Nephron (organoid): ENCODE measurements at regions not wholly inside any gene's neighbourhood (a gene's known extent, or its start where the extent isn't known, plus 50 kb on each side); places are given as distances from the start of the nearest gene placed in this dataset.
A peak's percentile ranks its signal among the peaks of the same experiment; 100 is the strongest.

ENCODE experiments used
- H3K27ac Mint-ChIP-seq, 3 experiments: 2 replicates each; pipeline ENCODE4 v1.8.0; 2020; ENCODE audit warnings: mixed read lengths in 3 of 3, mild to moderate bottlenecking in 2 of 3, moderate library complexity in 1 of 3
- H3K27me3 Mint-ChIP-seq: 2 replicates; pipeline ENCODE4 v1.8.0; 2021; ENCODE audit warnings: low read depth, mild to moderate bottlenecking, moderate library complexity, mixed read lengths
- H3K36me3 Mint-ChIP-seq: 2 replicates; pipeline ENCODE4 v1.8.0; 2020; ENCODE audit warnings: low read depth, mixed read lengths
- H3K4me1 Mint-ChIP-seq: 2 replicates; pipeline ENCODE4 v1.8.0; 2020; ENCODE audit warnings: mixed read lengths
- H3K4me3 Mint-ChIP-seq, 3 experiments: 2 replicates each; pipeline ENCODE4 v1.8.0; 2020; ENCODE audit warnings: mild to moderate bottlenecking in 3 of 3, mixed read lengths in 3 of 3, moderate library complexity in 2 of 3
- H3K9me3 Mint-ChIP-seq: 2 replicates; pipeline ENCODE4 v1.8.0; 2020; ENCODE audit warnings: mixed read lengths
- TF ChIP-seq, protein P1 (sequence below), 3 experiments: fragments of 200-600 bp; sonication (generic); IDR thresholded peaks; one replicate each; pipeline ENCODE4 v1.5.0; 2021; ENCODE audit warnings: antibody characterized with exemption in 3 of 3; ENCODE audit not compliant: unreplicated experiment in 3 of 3

DNA sequence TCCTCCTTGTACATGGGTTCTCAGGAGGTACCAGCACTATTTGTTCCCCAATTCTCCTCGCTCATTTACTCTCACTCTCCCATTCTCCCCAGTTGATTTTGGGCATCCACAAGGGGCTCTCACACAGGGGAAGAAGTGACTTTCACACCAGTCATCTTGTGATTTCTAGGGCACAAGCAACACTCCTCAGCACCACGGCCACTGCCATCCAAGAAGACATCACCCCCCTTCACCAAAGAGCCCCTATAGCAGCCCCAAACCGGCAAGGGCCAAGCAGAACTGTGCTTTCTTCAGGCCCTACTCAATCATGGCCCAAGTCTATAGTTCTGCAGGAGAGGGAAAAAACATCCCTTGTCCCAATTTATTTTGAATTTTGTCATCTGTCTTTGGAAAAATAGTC is 209.2 kb upstream of the ARL4C start:
- Mint-ChIP-seq H3K27ac (no peak overlapping the region), H3K36me3 (no peaks in the 10 kb centered on the region), H3K4me1 (peaks cover 33% of the 10 kb centered on the region), H3K27me3 (peaks cover 22% of the 10 kb centered on the region), H3K9me3 (peaks cover 2% of the 10 kb centered on the region), H3K4me3 (no peak overlapping the region)
- TF ChIP-seq, protein P1, sequence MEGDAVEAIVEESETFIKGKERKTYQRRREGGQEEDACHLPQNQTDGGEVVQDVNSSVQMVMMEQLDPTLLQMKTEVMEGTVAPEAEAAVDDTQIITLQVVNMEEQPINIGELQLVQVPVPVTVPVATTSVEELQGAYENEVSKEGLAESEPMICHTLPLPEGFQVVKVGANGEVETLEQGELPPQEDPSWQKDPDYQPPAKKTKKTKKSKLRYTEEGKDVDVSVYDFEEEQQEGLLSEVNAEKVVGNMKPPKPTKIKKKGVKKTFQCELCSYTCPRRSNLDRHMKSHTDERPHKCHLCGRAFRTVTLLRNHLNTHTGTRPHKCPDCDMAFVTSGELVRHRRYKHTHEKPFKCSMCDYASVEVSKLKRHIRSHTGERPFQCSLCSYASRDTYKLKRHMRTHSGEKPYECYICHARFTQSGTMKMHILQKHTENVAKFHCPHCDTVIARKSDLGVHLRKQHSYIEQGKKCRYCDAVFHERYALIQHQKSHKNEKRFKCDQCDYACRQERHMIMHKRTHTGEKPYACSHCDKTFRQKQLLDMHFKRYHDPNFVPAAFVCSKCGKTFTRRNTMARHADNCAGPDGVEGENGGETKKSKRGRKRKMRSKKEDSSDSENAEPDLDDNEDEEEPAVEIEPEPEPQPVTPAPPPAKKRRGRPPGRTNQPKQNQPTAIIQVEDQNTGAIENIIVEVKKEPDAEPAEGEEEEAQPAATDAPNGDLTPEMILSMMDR (IDR thresholded peaks at IDR 0.05; ENCODE audit: unreplicated experiment in 3 of 3), result no peak

DNA sequence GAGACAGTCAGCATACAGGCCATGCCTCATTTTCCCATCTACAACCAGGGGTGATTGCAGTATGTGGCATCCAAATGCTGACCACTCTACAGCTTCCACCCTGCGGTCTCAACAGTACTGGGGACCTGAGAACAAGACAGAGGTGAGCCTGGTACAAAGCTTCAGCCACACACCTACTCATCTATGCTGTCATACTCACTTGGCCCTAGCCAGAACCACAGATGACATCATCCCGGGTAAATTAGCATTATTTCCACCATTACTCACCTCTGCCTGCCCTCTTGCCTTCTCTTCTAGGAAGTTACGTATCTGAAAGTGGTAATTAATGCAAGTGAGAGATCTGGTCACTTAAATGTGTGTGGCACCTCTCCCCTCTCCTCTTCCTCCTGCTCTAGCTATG is 208.2 kb upstream of the ARL4C start:
- H3K9me3 Mint-ChIP-seq, result peaks cover 2% of the 10 kb centered on the region
- peaks cover 20% of the 10 kb centered on the region for H3K27me3 Mint-ChIP-seq
- H3K27ac Mint-ChIP-seq, result no peak overlapping the region
- TF ChIP-seq, protein P1 (IDR thresholded peaks at IDR 0.05; ENCODE audit: unreplicated experiment in 3 of 3), result no peak
- no peak overlapping the region for H3K4me3 Mint-ChIP-seq
- H3K36me3 Mint-ChIP-seq, result no peaks in the 10 kb centered on the region
- H3K4me1 Mint-ChIP-seq, result peaks cover 33% of the 10 kb centered on the region

DNA sequence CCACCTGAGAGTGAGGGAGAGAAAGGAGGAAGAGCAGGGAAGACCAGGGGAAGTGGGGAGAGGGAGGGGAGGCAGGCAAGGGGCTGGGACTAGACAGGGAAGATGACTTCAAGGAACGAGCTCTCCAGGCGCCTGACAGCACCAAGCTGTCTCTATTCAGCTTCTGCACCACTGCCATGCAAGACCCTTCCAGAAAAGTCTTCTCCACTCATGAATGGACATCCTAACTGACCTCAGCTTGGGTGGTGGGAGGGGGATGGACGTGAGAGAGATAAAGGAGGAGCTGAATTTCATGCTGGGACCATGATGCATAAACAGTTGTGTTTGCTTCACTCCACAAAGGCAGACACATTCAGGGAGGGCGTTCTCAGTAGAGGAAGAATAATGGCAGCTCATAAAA is 206.4 kb upstream of the ARL4C start:
- TF ChIP-seq, protein P1 (IDR thresholded peaks at IDR 0.05; ENCODE audit: unreplicated experiment in 3 of 3), result no peak
- H3K9me3 Mint-ChIP-seq, result peaks cover 10% of the 10 kb centered on the region
- peaks cover 26% of the 10 kb centered on the region for H3K4me1 Mint-ChIP-seq
- H3K36me3 Mint-ChIP-seq, result no peaks in the 10 kb centered on the region
- H3K27ac Mint-ChIP-seq, result no peak overlapping the region
- no peak overlapping the region for H3K4me3 Mint-ChIP-seq
- peaks cover 21% of the 10 kb centered on the region for H3K27me3 Mint-ChIP-seq

DNA sequence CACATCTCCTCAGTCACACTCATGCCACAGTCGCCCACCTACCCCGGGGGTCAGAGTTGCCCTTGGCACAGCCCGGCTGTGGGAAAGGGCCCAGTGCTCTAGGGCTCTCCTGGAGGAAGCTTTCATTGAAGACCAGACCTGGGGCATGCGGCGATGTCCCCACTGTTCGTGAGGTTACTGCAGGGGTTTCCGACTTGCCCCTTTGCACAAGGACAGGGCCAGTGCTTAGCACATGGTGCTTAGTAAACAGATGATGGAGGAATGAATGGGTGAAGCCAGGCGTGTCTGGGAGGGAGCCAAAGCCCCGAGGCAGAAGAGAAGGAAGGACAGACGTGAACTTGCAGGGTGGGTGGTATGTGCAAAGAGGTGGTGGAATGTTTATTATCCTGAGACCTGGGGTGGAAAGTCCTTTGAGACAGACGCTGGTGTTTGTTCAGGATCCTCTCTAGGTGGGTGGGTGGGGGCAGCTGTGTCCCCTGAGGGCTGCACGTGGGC is 205.9 kb upstream of the ARL4C start:
- H3K27ac Mint-ChIP-seq, result peak overlapping the region in 1 of 3 experiments; percentile 1
- H3K36me3 Mint-ChIP-seq, result peaks cover 2% of the 10 kb centered on the region
- TF ChIP-seq, protein P1 (IDR thresholded peaks at IDR 0.05; ENCODE audit: unreplicated experiment in 3 of 3), result no peak
- H3K4me3 Mint-ChIP-seq, result no peak overlapping the region
- peaks cover 14% of the 10 kb centered on the region for H3K9me3 Mint-ChIP-seq
- H3K4me1 Mint-ChIP-seq, result peaks cover 22% of the 10 kb centered on the region
- peaks cover 21% of the 10 kb centered on the region for H3K27me3 Mint-ChIP-seq

DNA sequence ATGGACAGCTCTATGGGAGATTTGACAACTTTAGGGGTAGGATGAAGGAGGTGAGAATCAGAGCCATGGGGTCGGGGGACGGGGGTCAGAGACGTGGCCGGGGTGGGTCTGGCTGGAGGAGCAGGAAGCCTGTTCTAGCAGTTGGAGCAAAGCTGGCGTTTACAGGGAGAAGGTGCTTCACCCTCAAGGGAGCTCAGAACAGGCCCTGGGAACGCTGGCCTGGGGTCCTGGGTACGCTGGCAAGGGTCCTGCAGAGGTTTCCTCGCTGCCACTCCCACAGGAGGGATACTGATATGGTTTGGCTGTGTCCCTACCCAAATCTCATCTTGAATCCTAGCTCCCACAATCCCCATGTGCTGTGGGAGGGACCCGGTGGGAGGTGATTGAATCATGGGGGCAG is 205.0 kb upstream of the ARL4C start:
- no peak overlapping the region for H3K27ac Mint-ChIP-seq
- no peak overlapping the region for H3K4me3 Mint-ChIP-seq
- peaks cover 21% of the 10 kb centered on the region for H3K27me3 Mint-ChIP-seq
- peaks cover 18% of the 10 kb centered on the region for H3K9me3 Mint-ChIP-seq
- peaks cover 5% of the 10 kb centered on the region for H3K36me3 Mint-ChIP-seq
- H3K4me1 Mint-ChIP-seq, result peaks cover 14% of the 10 kb centered on the region
- TF ChIP-seq, protein P1 (IDR thresholded peaks at IDR 0.05; ENCODE audit: unreplicated experiment in 3 of 3), result no peak

DNA sequence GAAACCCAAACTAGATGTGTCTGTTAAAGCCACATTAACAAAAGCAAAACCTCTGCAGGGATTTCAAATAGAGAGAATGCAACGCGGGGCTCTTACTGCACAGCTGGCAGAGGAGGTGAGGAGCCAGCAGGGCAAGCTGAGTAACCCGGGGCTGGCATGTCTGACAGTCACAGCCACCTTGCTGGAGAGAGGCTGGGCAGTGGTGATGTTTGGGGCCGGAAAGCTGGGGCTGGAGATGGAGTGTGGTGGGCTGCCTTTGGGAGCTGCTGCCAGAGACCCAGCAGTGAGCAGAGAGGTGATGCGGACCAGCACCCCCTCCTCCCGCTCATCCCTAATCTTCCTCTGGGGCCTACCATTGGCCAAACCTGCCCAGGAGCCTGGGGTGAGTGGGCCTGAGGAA is 204.5 kb upstream of the ARL4C start:
- Mint-ChIP-seq H3K36me3 (peaks cover 10% of the 10 kb centered on the region), H3K27me3 (peaks cover 24% of the 10 kb centered on the region), H3K27ac (no peak overlapping the region)

More for the DNA sequence above, 204.5 kb upstream of the ARL4C start:
- TF ChIP-seq, protein P1 (IDR thresholded peaks at IDR 0.05; ENCODE audit: unreplicated experiment in 3 of 3), result no peak
- Mint-ChIP-seq H3K4me1 (peaks cover 14% of the 10 kb centered on the region), H3K9me3 (peaks cover 20% of the 10 kb centered on the region), H3K4me3 (no peak overlapping the region)
